Kidney glomerular epithelial cell (primary cell): ENCODE measurements at regions not wholly inside any gene's neighbourhood (a gene's known extent, or its start where the extent isn't known, plus 50 kb on each side); places are given as distances from the start of the nearest gene placed in this dataset.

ENCODE experiments used
- DNase-seq: peaks from one replicate; lab custom pipeline; 2025; lab: John Stamatoyannopoulos, UW

- no peak for DNase-seq
These were observed 206.4 kb downstream of the ENGASE start for GRCh38 chr17:79280866-79281572.

GRCh38 chr17:79280010-79280409, 205.4 kb downstream of the ENGASE start:
- no peak for DNase-seq

- no peak for DNase-seq
These were observed 204.7 kb downstream of the ENGASE start for GRCh38 chr17:79279320-79279719.

GRCh38 chr17:79276821-79277220, 202.2 kb downstream of the ENGASE start:
- no peak for DNase-seq

- no peak for DNase-seq
These were observed 199.0 kb downstream of the ENGASE start for GRCh38 chr17:79273660-79274059.

- DNase-seq: no peak
These were observed 198.1 kb downstream of the ENGASE start for GRCh38 chr17:79272666-79273219.

GRCh38 chr17:79272220-79272619, 197.6 kb downstream of the ENGASE start:
- no peak for DNase-seq

- no peak for DNase-seq
These were observed 195.0 kb downstream of the ENGASE start for GRCh38 chr17:79269620-79270019.

GRCh38 chr17:79263191-79263590, 188.6 kb downstream of the ENGASE start:
- no peak for DNase-seq

GRCh38 chr17:79262624-79263023, 188.0 kb downstream of the ENGASE start:
- DNase-seq: no peak

GRCh38 chr17:79261355-79262072, 186.9 kb downstream of the ENGASE start:
- no peak for DNase-seq

- DNase-seq: no peak
These were observed 184.2 kb downstream of the ENGASE start for GRCh38 chr17:79258843-79259242.

GRCh38 chr17:79258041-79258440, 183.4 kb downstream of the ENGASE start:
- DNase-seq: no peak

GRCh38 chr17:79255926-79256585, 181.4 kb downstream of the ENGASE start:
- DNase-seq: no peak

- DNase-seq: no peak
These were observed 180.8 kb downstream of the ENGASE start for GRCh38 chr17:79255456-79255855.

GRCh38 chr17:79255046-79255445, 180.4 kb downstream of the ENGASE start:
- DNase-seq: no peak

- DNase-seq: no peak
These were observed 178.3 kb downstream of the ENGASE start for GRCh38 chr17:79252886-79253285.

GRCh38 chr17:79251824-79252223, 177.2 kb downstream of the ENGASE start:
- DNase-seq: no peak

GRCh38 chr17:79249929-79250521, 175.4 kb downstream of the ENGASE start:
- no peak for DNase-seq

GRCh38 chr17:79248843-79249493, 174.3 kb downstream of the ENGASE start:
- no peak for DNase-seq

- DNase-seq: no peak
These were observed 171.9 kb downstream of the ENGASE start for GRCh38 chr17:79246225-79247190.
